ENCODE measurements at regions not wholly inside any gene's neighbourhood (a gene's known extent, or its start where the extent isn't known, plus 50 kb on each side); places are given as distances from the start of the nearest gene placed in this dataset.

GRCh38 chr7:36039671-36040070 is 113.4 kb upstream of the EEPD1 start:
- H3K27ac ChIP-seq, result no peak overlapping the region
- WGBS, 4 donors, result 38 to 48% (median 42%) methylated on average over 3 of the region's 3 CpGs
- no peak for TF ChIP-seq CTCF (IDR thresholded peaks at IDR 0.05)
- no peak for TF ChIP-seq POLR2A (IDR thresholded peaks at IDR 0.05)
- no peaks in the 10 kb centered on the region for H3K9me3 ChIP-seq (replicated peaks in 1 of 3)
- no peaks in the 10 kb centered on the region for H3K36me3 ChIP-seq (replicated peaks in 1 of 2)
- peaks cover 11 to 29% of the 10 kb centered on the region in 2 donors for H3K4me1 ChIP-seq (replicated peaks in 1 of 2)
- H3K4me3 ChIP-seq, result no peak overlapping the region
- intact Hi-C loops (cut with DNase I), result no loop called here
- no peak for DNase-seq
- no peaks in the 10 kb centered on the region for H3K27me3 ChIP-seq

- no peaks in the 10 kb centered on the region for H3K27me3 ChIP-seq
- WGBS, 4 donors, result 84 to 95% (median 90%) methylated on average over 3 of the region's 3 CpGs
- H3K36me3 ChIP-seq (replicated peaks in 1 of 2), result no peaks in the 10 kb centered on the region
- no peaks in the 10 kb centered on the region for H3K9me3 ChIP-seq (replicated peaks in 1 of 3)
- no peak overlapping the region for H3K4me3 ChIP-seq
- no peak overlapping the region for H3K27ac ChIP-seq
- peaks cover 11 to 39% of the 10 kb centered on the region in 2 donors for H3K4me1 ChIP-seq (replicated peaks in 1 of 2)
- DNase-seq, result no peak
- TF ChIP-seq CTCF (IDR thresholded peaks at IDR 0.05) (no peak), POLR2A (IDR thresholded peaks at IDR 0.05) (no peak)
- intact Hi-C loops (cut with DNase I), result no loop called here
Observed at GRCh38 chr7:36040679-36041078, 112.4 kb upstream of the EEPD1 start.

GRCh38 chr7:36044101-36044892 is 108.8 kb upstream of the EEPD1 start:
- intact Hi-C loops (cut with DNase I), result no loop called here
- Histone ChIP-seq H3K4me3 (no peak overlapping the region), H3K36me3 (replicated peaks in 1 of 2) (no peaks in the 10 kb centered on the region), H3K27me3 (no peaks in the 10 kb centered on the region), H3K9me3 (replicated peaks in 1 of 3) (no peaks in the 10 kb centered on the region), H3K4me1 (replicated peaks in 1 of 2) (peaks cover 0 to 34% of the 10 kb centered on the region in 2 donors), H3K27ac (peak overlapping the region in 1 of 5 donors; percentile 57)
- WGBS, 4 donors, result 65 to 74% (median 70%) methylated on average over 6 of the region's 6 CpGs
- TF ChIP-seq CTCF (IDR thresholded peaks at IDR 0.05) (no peak), POLR2A (IDR thresholded peaks at IDR 0.05) (no peak)
- no peak for DNase-seq

- Histone ChIP-seq H3K9me3 (replicated peaks in 1 of 3) (no peaks in the 10 kb centered on the region), H3K27me3 (no peaks in the 10 kb centered on the region), H3K27ac (peak overlapping the region in 2 of 5 donors; percentile 45 to 57), H3K4me1 (replicated peaks in 1 of 2) (peaks cover 0 to 34% of the 10 kb centered on the region in 2 donors), H3K36me3 (replicated peaks in 1 of 2) (no peaks in the 10 kb centered on the region), H3K4me3 (no peak overlapping the region)
- peak in 2 of 7 donors; percentile 24 to 40 for DNase-seq
- WGBS, 4 donors, result 44 to 65% (median 50%) methylated on average over 2 of the region's 2 CpGs
- intact Hi-C loops (cut with DNase I), result no loop called here
- TF ChIP-seq CTCF (IDR thresholded peaks at IDR 0.05) (no peak), POLR2A (IDR thresholded peaks at IDR 0.05) (no peak)
Observed at GRCh38 chr7:36045326-36045725, 107.7 kb upstream of the EEPD1 start.

All from adrenal gland (tissue), 9 donors.